ENCODE measurements at regions not wholly inside any gene's neighbourhood (a gene's known extent, or its start where the extent isn't known, plus 50 kb on each side); places are given as distances from the start of the nearest gene placed in this dataset.

DNA sequence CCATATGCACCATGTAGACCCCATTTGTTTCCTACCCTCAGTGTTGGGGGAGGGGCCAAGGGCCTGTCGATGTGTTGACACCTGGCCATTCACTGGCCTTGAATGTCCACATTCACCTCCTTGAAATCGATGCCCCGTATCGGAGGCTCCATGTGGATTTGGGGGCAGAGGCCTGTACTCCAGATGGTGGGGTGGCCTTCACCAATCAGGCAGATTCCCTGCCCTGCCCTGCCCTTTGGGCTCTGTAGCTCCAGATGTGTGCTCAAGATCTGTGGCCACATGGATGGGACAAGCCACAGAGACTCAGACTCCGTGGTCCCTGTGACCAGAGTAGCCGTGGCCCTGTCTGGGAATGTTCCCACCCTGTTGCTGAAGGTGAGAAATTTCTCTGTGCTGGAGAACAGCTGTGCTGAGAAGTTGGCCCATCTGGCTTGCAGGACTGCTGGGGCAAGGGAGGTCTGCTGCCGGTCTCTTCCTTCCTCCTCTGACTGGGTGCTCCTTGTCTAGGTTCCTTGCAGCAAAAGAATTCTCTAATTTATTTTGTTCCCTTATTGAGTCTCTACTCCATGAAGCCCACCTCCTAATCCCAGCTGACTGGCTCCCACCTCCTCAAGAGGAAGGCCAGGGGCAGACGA lies 221.3 kb downstream of the SEC14L1 start:
- TF ChIP-seq, protein P1, sequence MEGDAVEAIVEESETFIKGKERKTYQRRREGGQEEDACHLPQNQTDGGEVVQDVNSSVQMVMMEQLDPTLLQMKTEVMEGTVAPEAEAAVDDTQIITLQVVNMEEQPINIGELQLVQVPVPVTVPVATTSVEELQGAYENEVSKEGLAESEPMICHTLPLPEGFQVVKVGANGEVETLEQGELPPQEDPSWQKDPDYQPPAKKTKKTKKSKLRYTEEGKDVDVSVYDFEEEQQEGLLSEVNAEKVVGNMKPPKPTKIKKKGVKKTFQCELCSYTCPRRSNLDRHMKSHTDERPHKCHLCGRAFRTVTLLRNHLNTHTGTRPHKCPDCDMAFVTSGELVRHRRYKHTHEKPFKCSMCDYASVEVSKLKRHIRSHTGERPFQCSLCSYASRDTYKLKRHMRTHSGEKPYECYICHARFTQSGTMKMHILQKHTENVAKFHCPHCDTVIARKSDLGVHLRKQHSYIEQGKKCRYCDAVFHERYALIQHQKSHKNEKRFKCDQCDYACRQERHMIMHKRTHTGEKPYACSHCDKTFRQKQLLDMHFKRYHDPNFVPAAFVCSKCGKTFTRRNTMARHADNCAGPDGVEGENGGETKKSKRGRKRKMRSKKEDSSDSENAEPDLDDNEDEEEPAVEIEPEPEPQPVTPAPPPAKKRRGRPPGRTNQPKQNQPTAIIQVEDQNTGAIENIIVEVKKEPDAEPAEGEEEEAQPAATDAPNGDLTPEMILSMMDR (conservative IDR thresholded peaks at IDR 0.05), result no peak
- TF ChIP-seq ZFX (IDR thresholded peaks at IDR 0.05), result no peak

All from C4-2B (cell line).